ENCODE measurements at regions not wholly inside any gene's neighbourhood (a gene's known extent, or its start where the extent isn't known, plus 50 kb on each side); places are given as distances from the start of the nearest gene placed in this dataset.
"Not testable (repeated sequence)": the region's sequence is repeated elsewhere in the genome, so short reads cannot be mapped to it uniquely, and the experiment has no call there.

GRCh38 chr2:221752781-221753180, 180.7 kb upstream of the EPHA4 start:
- DNase-seq = no peak

GRCh38 chr2:221750316-221750715, 178.2 kb upstream of the EPHA4 start:
- DNase-seq = no peak

GRCh38 chr2:221747289-221747972, 175.3 kb upstream of the EPHA4 start:
- DNase-seq = no peak

- no peak for DNase-seq
These were observed 169.6 kb upstream of the EPHA4 start for GRCh38 chr2:221741496-221742211.

GRCh38 chr2:221731432-221732145, 159.5 kb upstream of the EPHA4 start:
- no peak for DNase-seq

- no peak for DNase-seq
These were observed 154.9 kb upstream of the EPHA4 start for GRCh38 chr2:221726894-221727513.

GRCh38 chr2:221724631-221725203, 152.6 kb upstream of the EPHA4 start:
- no peak for DNase-seq

- DNase-seq = not testable (repeated sequence)
These were observed 152.0 kb upstream of the EPHA4 start for GRCh38 chr2:221724117-221724516.

GRCh38 chr2:221716426-221717303, 144.6 kb upstream of the EPHA4 start:
- no peak for DNase-seq

- no peak for DNase-seq
These were observed 143.6 kb upstream of the EPHA4 start for GRCh38 chr2:221715523-221716247.

GRCh38 chr2:221710744-221711143, 138.6 kb upstream of the EPHA4 start:
- DNase-seq = no peak

- no peak for DNase-seq
These were observed 136.8 kb upstream of the EPHA4 start for GRCh38 chr2:221708902-221709301.

- DNase-seq = no peak
These were observed 133.2 kb upstream of the EPHA4 start for GRCh38 chr2:221705185-221705877.

- no peak for DNase-seq
These were observed 132.3 kb upstream of the EPHA4 start for GRCh38 chr2:221704442-221704841.

GRCh38 chr2:221693365-221693764, 121.3 kb upstream of the EPHA4 start:
- DNase-seq = no peak

GRCh38 chr2:221691571-221691970, 119.5 kb upstream of the EPHA4 start:
- DNase-seq = no peak

GRCh38 chr2:221689140-221689539, 117.0 kb upstream of the EPHA4 start:
- DNase-seq = no peak

- DNase-seq = no peak
These were observed 108.4 kb upstream of the EPHA4 start for GRCh38 chr2:221680548-221680947.

- DNase-seq = no peak
These were observed 105.6 kb upstream of the EPHA4 start for GRCh38 chr2:221677688-221678087.

GRCh38 chr2:221676566-221677172, 104.6 kb upstream of the EPHA4 start:
- DNase-seq = no peak

Data from midbrain (tissue), 1 donor.